GM23248 (cell line): ENCODE measurements at regions not wholly inside any gene's neighbourhood (a gene's known extent, or its start where the extent isn't known, plus 50 kb on each side); places are given as distances from the start of the nearest gene placed in this dataset.

Experiments used
- DNase-seq: peaks from one replicate; pipeline ENCODE4 v3.0.0-alpha.2; 2015
- H2AFZ ChIP-seq: fragments of 200-600 bp; sonication (generic); 2 replicates; pipeline ENCODE4 v1.6.1; 2016; ENCODE audit warnings: antibody characterized with exemption
- H3F3A ChIP-seq: fragments of 200-600 bp; sonication (generic); 2 replicates; pipeline ENCODE4 v1.6.1; 2016; ENCODE audit warnings: mild to moderate bottlenecking, antibody characterized with exemption, mixed run types; ENCODE audit not compliant: insufficient read depth
- H3K27ac ChIP-seq: fragments of 200-600 bp; sonication (generic); 2 replicates; pipeline ENCODE4 v1.5.1; 2016; ENCODE audit warnings: mild to moderate bottlenecking
- H3K27me3 ChIP-seq: fragments of 200-600 bp; sonication (generic); replicated peaks from 2 replicates; pipeline ENCODE4 v1.6.1; 2016; ENCODE audit warnings: mild to moderate bottlenecking; ENCODE audit not compliant: insufficient read depth
- H3K36me3 ChIP-seq: fragments of 200-600 bp; sonication (generic); 2 replicates; pipeline ENCODE4 v1.6.1; 2016; ENCODE audit warnings: low read depth, mild to moderate bottlenecking
- H3K4me1 ChIP-seq: fragments of 200-600 bp; sonication (generic); 2 replicates; pipeline ENCODE4 v1.6.1; 2016; ENCODE audit warnings: mild to moderate bottlenecking; ENCODE audit not compliant: insufficient read depth
- H3K4me2 ChIP-seq: fragments of 200-600 bp; sonication (generic); one replicate; pipeline ENCODE4 v1.6.1; 2016; ENCODE audit warnings: mild to moderate bottlenecking; ENCODE audit not compliant: unreplicated experiment
- H3K4me3 ChIP-seq: fragments of 200-600 bp; sonication (generic); 2 replicates; pipeline ENCODE4 v1.5.1; 2016; ENCODE audit warnings: mild to moderate bottlenecking
- H3K79me2 ChIP-seq: fragments of 200-600 bp; sonication (generic); 2 replicates; pipeline ENCODE4 v1.6.1; 2016; ENCODE audit warnings: mild to moderate bottlenecking; ENCODE audit not compliant: insufficient read depth
- H3K9ac ChIP-seq: fragments of 200-600 bp; sonication (generic); 2 replicates; pipeline ENCODE4 v1.6.1; 2016; ENCODE audit warnings: mild to moderate bottlenecking
- H3K9me2 ChIP-seq: fragments of 200-600 bp; sonication (generic); 2 replicates; pipeline ENCODE4 v1.6.1; 2016; ENCODE audit warnings: mixed run types, mild to moderate bottlenecking, moderate library complexity; ENCODE audit not compliant: insufficient read depth
- H3K9me3 ChIP-seq: fragments of 200-600 bp; sonication (generic); one replicate; pipeline ENCODE4 v1.6.1; 2017; ENCODE audit warnings: low read depth
- H4K20me1 ChIP-seq: fragments of 200-600 bp; sonication (generic); 2 replicates; pipeline ENCODE4 v1.6.0; 2016; ENCODE audit not compliant: insufficient read depth
- EZH2 ChIP-seq: fragments of 200-600 bp; sonication (generic); IDR thresholded peaks from 2 replicates; pipeline ENCODE4 v1.6.1; 2018; ENCODE audit warnings: antibody characterized with exemption, mild to moderate bottlenecking; ENCODE audit not compliant: insufficient read depth, poor library complexity, severe bottlenecking
- EZH2phosphoT487 ChIP-seq: fragments of 200-600 bp; sonication (generic); IDR thresholded peaks from 2 replicates; pipeline ENCODE4 v1.6.1; 2018; ENCODE audit warnings: antibody characterized with exemption, moderate library complexity, mild to moderate bottlenecking, low read depth; ENCODE audit not compliant: insufficient read depth
- WGBS, 2 experiments: methylation state at CpG; one replicate each; pipeline ENCODE4 v1.1.6; 2015 to 2017; ENCODE audit warnings: low lambda C conversion rate in 2 of 2, low coverage in 1 of 2; ENCODE audit errors: missing lambda C conversion rate in 2 of 2; 5-methylcytosine and 5-hydroxymethylcytosine counted together
- in situ Hi-C: fragments of 300-500 bp; cut with MboI; formaldehyde crosslinking; loops from 2 replicates; pipeline ENCODE4 v1.15.0; 2020

DNA sequence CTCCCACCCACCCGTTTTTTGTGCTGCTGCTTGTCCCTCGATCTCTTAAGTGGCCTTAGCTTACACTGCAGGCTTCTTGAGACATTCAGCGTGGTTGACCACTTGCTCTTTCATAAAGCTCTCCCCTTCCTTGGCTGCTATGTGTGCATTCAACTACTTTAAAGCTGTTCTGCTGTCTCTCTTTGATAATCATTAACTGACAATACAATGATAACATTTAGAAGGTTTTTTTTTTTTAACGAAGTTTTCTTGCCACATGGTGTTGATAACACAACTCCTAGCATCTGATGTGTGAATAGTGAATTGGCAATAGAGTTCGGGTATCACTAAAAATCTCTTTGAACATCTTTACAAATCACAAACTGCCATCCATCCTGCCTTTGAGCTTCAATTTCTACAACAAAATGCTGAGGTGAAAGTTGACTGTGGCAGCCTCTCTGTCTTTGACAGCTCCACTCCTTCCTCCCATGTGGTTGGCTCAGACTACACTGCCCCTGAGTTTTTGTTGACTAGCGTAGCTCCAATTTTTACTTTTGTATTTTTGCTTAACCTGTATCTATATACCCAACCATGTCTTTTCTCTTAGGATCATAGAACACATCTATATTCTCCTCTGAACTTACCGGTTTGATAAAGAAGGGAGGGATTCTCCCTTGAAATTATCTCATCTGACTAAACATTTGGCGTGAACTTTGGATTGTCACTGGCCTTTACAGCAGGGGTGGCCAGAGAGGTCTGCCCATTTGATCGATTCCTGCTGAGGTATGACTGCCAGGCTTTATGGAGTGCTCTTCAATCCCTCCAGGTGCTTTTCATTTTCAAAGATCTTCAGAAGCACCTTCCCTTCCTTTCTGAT lies 409.4 kb upstream of the CD180 start:
- in situ Hi-C loops: no loop called here
- WGBS, 2 experiments: 57% methylated on average over 9 of the region's 9 CpGs

GRCh38 chr5:67591491-67591890 lies 394.9 kb upstream of the CD180 start:
- H3K4me1 ChIP-seq: no peaks in the 10 kb centered on the region
- H3K79me2 ChIP-seq: no peaks in the 10 kb centered on the region
- H4K20me1 ChIP-seq: no peaks in the 10 kb centered on the region
- H3K9ac ChIP-seq: no peak overlapping the region
- H3K4me3 ChIP-seq: no peak overlapping the region
- WGBS, 2 experiments: 75 to 77% methylated on average over 3 of the region's 3 CpGs
- in situ Hi-C loops: no loop called here
- no peaks in the 10 kb centered on the region for H3K27me3 ChIP-seq
- no peaks in the 10 kb centered on the region for H3F3A ChIP-seq
- TF ChIP-seq EZH2phosphoT487 (no peak), EZH2 (no peak)
- no peak overlapping the region for H3K27ac ChIP-seq
- DNase-seq: no peak
- no peak overlapping the region for H2AFZ ChIP-seq
- no peaks in the 10 kb centered on the region for H3K9me3 ChIP-seq
- no peak overlapping the region for H3K4me2 ChIP-seq
- no peaks in the 10 kb centered on the region for H3K9me2 ChIP-seq
- H3K36me3 ChIP-seq: no peaks in the 10 kb centered on the region

More for the DNA sequence above, 409.4 kb upstream of the CD180 start:
- no peak overlapping the region for H3K4me2 ChIP-seq
- H3K27me3 ChIP-seq: no peaks in the 10 kb centered on the region; the same call in none of the 2 replicates
- no peak overlapping the region for H3K9ac ChIP-seq
- no peak overlapping the region for H3K4me3 ChIP-seq
- no peaks in the 10 kb centered on the region for H3K36me3 ChIP-seq
- no peaks in the 10 kb centered on the region for H3K4me1 ChIP-seq
- H3K27ac ChIP-seq: no peak overlapping the region
- H3K9me2 ChIP-seq: no peaks in the 10 kb centered on the region
- H3K9me3 ChIP-seq: no peaks in the 10 kb centered on the region
- no peaks in the 10 kb centered on the region for H3K79me2 ChIP-seq
- no peaks in the 10 kb centered on the region for H3F3A ChIP-seq
- DNase-seq: no peak
- H2AFZ ChIP-seq: no peak overlapping the region
- no peaks in the 10 kb centered on the region for H4K20me1 ChIP-seq
- TF ChIP-seq EZH2 (no peak), EZH2phosphoT487 (no peak)

DNA sequence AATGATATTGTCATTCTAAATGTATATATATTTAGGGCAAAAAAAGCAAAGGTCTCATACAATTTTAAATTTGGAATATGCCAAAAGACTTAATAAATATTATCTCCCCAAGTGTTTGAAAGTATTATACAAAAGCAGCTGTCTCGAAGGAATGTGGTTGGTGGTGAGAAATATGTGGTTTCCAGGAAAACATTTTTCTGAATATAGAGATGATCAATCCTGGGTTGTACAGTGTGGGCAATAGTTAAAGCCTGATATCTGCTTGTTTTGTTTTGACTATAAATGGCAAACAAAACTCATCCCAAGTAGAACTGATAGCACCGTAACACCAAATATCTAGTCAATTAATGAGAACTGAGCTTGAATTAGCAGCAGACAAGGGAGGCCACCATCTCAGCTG lies 391.8 kb upstream of the CD180 start:
- no peak for TF ChIP-seq EZH2phosphoT487
- TF ChIP-seq EZH2: no peak
- Histone ChIP-seq H3K36me3 (no peaks in the 10 kb centered on the region), H3K4me3 (no peak overlapping the region), H3K27ac (no peak overlapping the region), H3K27me3 (no peaks in the 10 kb centered on the region), H3K9me3 (no peaks in the 10 kb centered on the region), H3K9me2 (no peaks in the 10 kb centered on the region), H3K4me1 (no peaks in the 10 kb centered on the region), H3F3A (no peaks in the 10 kb centered on the region), H2AFZ (no peak overlapping the region), H4K20me1 (no peaks in the 10 kb centered on the region), H3K9ac (no peak overlapping the region), H3K79me2 (no peaks in the 10 kb centered on the region), H3K4me2 (no peak overlapping the region)
- no peak for DNase-seq
- WGBS, 2 experiments: 75 to 86% methylated on average over 2 of the region's 2 CpGs
- in situ Hi-C loops: no loop called here

GRCh38 chr5:67581203-67581602 lies 384.6 kb upstream of the CD180 start:
- Histone ChIP-seq H3K4me2 (no peak overlapping the region), H3K4me3 (no peak overlapping the region), H3F3A (no peaks in the 10 kb centered on the region), H3K4me1 (peaks cover 5% of the 10 kb centered on the region; the same call in 1 of the 2 replicates), H4K20me1 (no peaks in the 10 kb centered on the region), H3K9me3 (no peaks in the 10 kb centered on the region), H3K27ac (no peak overlapping the region), H3K79me2 (no peaks in the 10 kb centered on the region), H3K36me3 (no peaks in the 10 kb centered on the region), H3K9ac (no peak overlapping the region), H2AFZ (no peak overlapping the region), H3K9me2 (no peaks in the 10 kb centered on the region), H3K27me3 (no peaks in the 10 kb centered on the region)
- DNase-seq: peak; percentile 11
- no peak for TF ChIP-seq EZH2phosphoT487
- TF ChIP-seq EZH2: no peak
- in situ Hi-C loops: no loop called here

GRCh38 chr5:67578011-67578410 lies 381.4 kb upstream of the CD180 start:
- Histone ChIP-seq H3F3A (no peaks in the 10 kb centered on the region), H3K4me1 (peaks cover 5% of the 10 kb centered on the region; the same call in 1 of the 2 replicates), H4K20me1 (no peaks in the 10 kb centered on the region), H2AFZ (no peak overlapping the region), H3K27me3 (no peaks in the 10 kb centered on the region), H3K9ac (no peak overlapping the region), H3K9me3 (no peaks in the 10 kb centered on the region), H3K4me2 (no peak overlapping the region), H3K4me3 (no peak overlapping the region), H3K9me2 (no peaks in the 10 kb centered on the region), H3K27ac (no peak overlapping the region), H3K79me2 (no peaks in the 10 kb centered on the region), H3K36me3 (no peaks in the 10 kb centered on the region)
- no peak for DNase-seq
- in situ Hi-C loops: no loop called here
- TF ChIP-seq EZH2 (no peak), EZH2phosphoT487 (no peak)
- WGBS, 2 experiments: 53 to 54% methylated on average over 4 of the region's 4 CpGs
